ENCODE measurements at regions not wholly inside any gene's neighbourhood (a gene's known extent, or its start where the extent isn't known, plus 50 kb on each side); places are given as distances from the start of the nearest gene placed in this dataset.

- H3K4me3 ChIP-seq: no peak overlapping the region
- H3K9me3 ChIP-seq: no peaks in the 10 kb centered on the region
- ATAC-seq (no peak), DNase-seq (no peak)
- no peaks in the 10 kb centered on the region for H3K36me3 ChIP-seq (replicated peaks in 1 of 2; ENCODE audit: insufficient read depth in 1 of 2, low read depth in 2 of 2)
- no peak overlapping the region for H3K27ac ChIP-seq
- intact Hi-C loops (cut with DNase I): no loop called here
- no peak for TF ChIP-seq POLR2A (IDR thresholded peaks at IDR 0.05)
- TF ChIP-seq, protein P1, sequence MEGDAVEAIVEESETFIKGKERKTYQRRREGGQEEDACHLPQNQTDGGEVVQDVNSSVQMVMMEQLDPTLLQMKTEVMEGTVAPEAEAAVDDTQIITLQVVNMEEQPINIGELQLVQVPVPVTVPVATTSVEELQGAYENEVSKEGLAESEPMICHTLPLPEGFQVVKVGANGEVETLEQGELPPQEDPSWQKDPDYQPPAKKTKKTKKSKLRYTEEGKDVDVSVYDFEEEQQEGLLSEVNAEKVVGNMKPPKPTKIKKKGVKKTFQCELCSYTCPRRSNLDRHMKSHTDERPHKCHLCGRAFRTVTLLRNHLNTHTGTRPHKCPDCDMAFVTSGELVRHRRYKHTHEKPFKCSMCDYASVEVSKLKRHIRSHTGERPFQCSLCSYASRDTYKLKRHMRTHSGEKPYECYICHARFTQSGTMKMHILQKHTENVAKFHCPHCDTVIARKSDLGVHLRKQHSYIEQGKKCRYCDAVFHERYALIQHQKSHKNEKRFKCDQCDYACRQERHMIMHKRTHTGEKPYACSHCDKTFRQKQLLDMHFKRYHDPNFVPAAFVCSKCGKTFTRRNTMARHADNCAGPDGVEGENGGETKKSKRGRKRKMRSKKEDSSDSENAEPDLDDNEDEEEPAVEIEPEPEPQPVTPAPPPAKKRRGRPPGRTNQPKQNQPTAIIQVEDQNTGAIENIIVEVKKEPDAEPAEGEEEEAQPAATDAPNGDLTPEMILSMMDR (IDR thresholded peaks at IDR 0.05): no peak
- H3K4me1 ChIP-seq: no peaks in the 10 kb centered on the region
- H3K27me3 ChIP-seq: no peaks in the 10 kb centered on the region
Measured at GRCh38 chr3:66561367-66561766, 60.5 kb upstream of the LRIG1 start.

DNA sequence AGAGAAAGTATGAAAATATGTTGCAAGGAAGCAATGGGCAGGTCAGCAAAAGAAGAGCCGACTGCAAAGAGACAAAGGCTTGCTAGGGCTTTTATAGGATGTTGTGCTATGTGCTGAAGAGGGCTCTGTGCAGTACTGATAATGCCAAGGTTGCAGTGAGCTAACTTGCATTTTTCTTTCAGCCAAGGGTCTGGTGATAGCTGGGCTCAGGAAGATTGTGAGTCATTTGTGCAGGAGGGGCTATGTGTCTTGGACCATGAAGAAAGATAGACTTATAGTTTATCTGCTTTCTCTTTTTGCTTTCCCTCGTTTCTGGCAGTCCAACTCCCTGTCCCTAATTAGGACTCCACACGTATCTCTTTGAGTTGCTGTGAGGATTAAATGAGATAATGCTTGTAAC is 64.5 kb upstream of the LRIG1 start:
- 74 to 75% methylated on average over 3 of the region's 3 CpGs for WGBS, 2 donors
- H3K4me1 ChIP-seq: no peaks in the 10 kb centered on the region
- H3K36me3 ChIP-seq (replicated peaks in 1 of 2; ENCODE audit: insufficient read depth in 1 of 2, low read depth in 2 of 2): no peaks in the 10 kb centered on the region
- TF ChIP-seq, protein P1 (IDR thresholded peaks at IDR 0.05): no peak
- no peak for TF ChIP-seq POLR2A (IDR thresholded peaks at IDR 0.05)
- no peak overlapping the region for H3K4me3 ChIP-seq
- no peaks in the 10 kb centered on the region for H3K9me3 ChIP-seq
- no peak for DNase-seq
- intact Hi-C loops (cut with DNase I): no loop called here
- no peak overlapping the region for H3K27ac ChIP-seq
- H3K27me3 ChIP-seq: no peaks in the 10 kb centered on the region
- ATAC-seq: no peak

DNA sequence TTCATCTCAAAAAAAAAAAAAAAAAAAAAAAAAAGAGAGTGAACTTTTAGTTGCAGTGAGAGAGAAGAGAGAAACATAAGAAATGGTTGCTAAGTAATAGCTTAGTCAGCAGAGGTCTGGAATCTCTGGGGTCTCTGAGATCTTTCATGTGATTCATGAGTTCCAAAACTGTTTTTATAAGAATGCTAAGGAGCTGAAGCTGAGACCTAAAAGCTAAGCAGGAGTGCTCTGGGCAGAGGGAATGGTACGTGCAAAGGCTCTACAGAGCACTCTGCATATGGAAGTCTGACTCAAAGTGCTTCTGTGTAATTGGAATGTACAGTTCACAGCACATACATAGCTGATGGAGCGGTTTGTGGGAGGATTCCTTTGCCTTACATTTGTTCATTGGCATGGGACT is 66.3 kb upstream of the LRIG1 start:
- intact Hi-C loops (cut with DNase I): no loop called here
- H3K27me3 ChIP-seq: no peaks in the 10 kb centered on the region
- DNase-seq (no peak), ATAC-seq (no peak)
- H3K9me3 ChIP-seq: no peaks in the 10 kb centered on the region
- no peak overlapping the region for H3K4me3 ChIP-seq
- no peaks in the 10 kb centered on the region for H3K36me3 ChIP-seq (replicated peaks in 1 of 2; ENCODE audit: insufficient read depth in 1 of 2, low read depth in 2 of 2)
- WGBS, 2 donors: 92 to 100% methylated on average over 2 of the region's 2 CpGs
- no peaks in the 10 kb centered on the region for H3K4me1 ChIP-seq
- TF ChIP-seq, protein P1 (IDR thresholded peaks at IDR 0.05): no peak
- TF ChIP-seq POLR2A (IDR thresholded peaks at IDR 0.05): no peak
- H3K27ac ChIP-seq: no peak overlapping the region

- Histone ChIP-seq H3K4me1 (no peaks in the 10 kb centered on the region), H3K27me3 (no peaks in the 10 kb centered on the region), H3K4me3 (no peak overlapping the region), H3K36me3 (replicated peaks in 1 of 2; ENCODE audit: insufficient read depth in 1 of 2, low read depth in 2 of 2) (no peaks in the 10 kb centered on the region), H3K27ac (no peak overlapping the region), H3K9me3 (no peaks in the 10 kb centered on the region)
- intact Hi-C loops (cut with DNase I): no loop called here
- DNase-seq (no peak), ATAC-seq (no peak)
- TF ChIP-seq POLR2A (IDR thresholded peaks at IDR 0.05): no peak
- TF ChIP-seq, protein P1 (IDR thresholded peaks at IDR 0.05): no peak
- 75 to 77% methylated on average over 5 of the region's 5 CpGs for WGBS, 2 donors
Measured at GRCh38 chr3:66572090-66572675, 71.4 kb upstream of the LRIG1 start.

DNA sequence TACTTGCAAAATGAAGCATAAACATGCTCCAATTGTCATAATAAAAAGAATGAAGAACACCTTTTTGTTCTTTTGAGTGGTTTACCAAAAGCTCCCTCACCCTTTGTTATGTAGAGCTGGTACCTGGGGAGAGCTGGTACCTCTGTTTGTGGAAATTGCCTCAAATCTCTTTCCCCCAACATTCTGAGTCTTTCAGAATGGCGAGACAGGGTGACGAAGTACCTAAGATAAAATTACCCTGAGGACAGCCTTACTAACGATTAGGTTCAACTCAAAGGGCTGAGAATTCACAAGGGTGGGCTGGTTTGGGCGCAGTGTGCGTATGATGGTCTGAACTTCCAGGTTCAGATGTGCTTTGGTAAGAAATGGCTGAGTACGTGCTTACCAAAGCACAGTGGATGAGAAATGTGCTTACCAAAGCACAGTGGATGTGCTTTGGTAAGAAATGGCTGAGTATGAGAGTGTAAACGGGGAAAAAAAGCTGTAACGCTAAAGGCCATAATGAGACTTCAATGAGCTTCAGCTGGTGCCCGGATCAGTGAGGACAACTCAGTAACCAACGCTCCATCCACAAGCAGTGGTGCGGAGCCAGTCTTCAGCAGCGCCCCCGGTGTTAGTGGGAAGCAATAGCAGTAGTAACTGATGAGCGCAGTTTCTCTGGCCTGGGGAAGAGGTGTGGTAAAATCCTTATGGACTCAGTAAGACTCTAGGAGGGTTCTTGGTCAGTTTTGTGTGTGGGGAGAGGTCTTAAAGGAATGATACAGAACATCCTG is 72.3 kb upstream of the LRIG1 start:
- Histone ChIP-seq H3K36me3 (replicated peaks in 1 of 2; ENCODE audit: insufficient read depth in 1 of 2, low read depth in 2 of 2) (no peaks in the 10 kb centered on the region), H3K4me1 (no peaks in the 10 kb centered on the region), H3K4me3 (no peak overlapping the region), H3K27ac (no peak overlapping the region), H3K27me3 (no peaks in the 10 kb centered on the region), H3K9me3 (no peaks in the 10 kb centered on the region)
- DNase-seq (peak in 3 of 4 donors; percentile 6 to 18 (median 14)), ATAC-seq (no peak)
- intact Hi-C loops (cut with DNase I): no loop called here
- TF ChIP-seq POLR2A (IDR thresholded peaks at IDR 0.05): no peak
- TF ChIP-seq, protein P1 (IDR thresholded peaks at IDR 0.05): peak in 3 of 7 experiments; percentile 8 to 18 (median 9)
- WGBS, 2 donors: 77 to 78% methylated on average over 14 of the region's 14 CpGs
